Esophagus (tissue), 2 donors: ENCODE measurements at regions not wholly inside any gene's neighbourhood (a gene's known extent, or its start where the extent isn't known, plus 50 kb on each side); places are given as distances from the start of the nearest gene placed in this dataset.

Source experiments
- H3K27ac ChIP-seq, 2 donors: one replicate each; pipeline ENCODE4 v1.5.1; 2013; ENCODE audit warnings: low read depth in 2 of 2, mild to moderate bottlenecking in 2 of 2, inconsistent platforms in 1 of 2, low read length in 1 of 2, moderate library complexity in 1 of 2
- H3K27me3 ChIP-seq, 2 donors: one replicate each; pipeline ENCODE4 v1.6.1; 2013; ENCODE audit warnings: low read length in 2 of 2, control low read depth in 1 of 2, mild to moderate bottlenecking in 1 of 2; ENCODE audit not compliant: insufficient read depth in 2 of 2, control insufficient read depth in 1 of 2
- H3K36me3 ChIP-seq, 2 donors: one replicate each; pipeline ENCODE4 v1.6.1; 2013; ENCODE audit warnings: low read length in 1 of 2; ENCODE audit not compliant: control insufficient read depth in 2 of 2, insufficient read depth in 2 of 2
- H3K4me1 ChIP-seq, 2 donors: one replicate each; pipeline ENCODE4 v1.6.1; 2013; ENCODE audit warnings: low read length in 1 of 2; ENCODE audit not compliant: control insufficient read depth in 2 of 2, insufficient read depth in 2 of 2
- H3K4me3 ChIP-seq, 2 donors: one replicate each; pipeline ENCODE4 v1.5.1; 2013; ENCODE audit warnings: low read length in 2 of 2, mild to moderate bottlenecking in 2 of 2, low read depth in 1 of 2, moderate library complexity in 1 of 2
- H3K9me3 ChIP-seq, 2 donors: one replicate each; pipeline ENCODE4 v1.6.1; 2013; ENCODE audit warnings: mild to moderate bottlenecking in 2 of 2, low read depth in 1 of 2, low read length in 1 of 2, moderate library complexity in 1 of 2; ENCODE audit not compliant: control insufficient read depth in 2 of 2, insufficient read depth in 1 of 2
- WGBS, 2 donors: extraction: QIAGEN DNeasy Blood & Tissue Kit; methylation state at CpG; one replicate each; pipeline ENCODE4 v1.1.7; 2013; 5-methylcytosine and 5-hydroxymethylcytosine counted together
- donor health status: healthy with polysubstance abuse.
- donor health status: Bipolar disorder and iron deficiency.

GRCh38 chr13:40336228-40337221 is 329.9 kb downstream of the FOXO1 start:
- 71 to 83% methylated on average over 7 of the region's 7 CpGs for WGBS, 2 donors
- Histone ChIP-seq H3K36me3 (no peaks in the 10 kb centered on the region), H3K4me1 (peaks cover 0 to 4% of the 10 kb centered on the region in 2 donors), H3K4me3 (no peak overlapping the region), H3K9me3 (no peaks in the 10 kb centered on the region), H3K27me3 (no peaks in the 10 kb centered on the region), H3K27ac (no peak overlapping the region)

- WGBS, 2 donors: 91 to 92% methylated on average over 6 of the region's 6 CpGs
- Histone ChIP-seq H3K36me3 (no peaks in the 10 kb centered on the region), H3K4me1 (peaks cover 0 to 4% of the 10 kb centered on the region in 2 donors), H3K27me3 (no peaks in the 10 kb centered on the region), H3K27ac (no peak overlapping the region), H3K9me3 (no peaks in the 10 kb centered on the region), H3K4me3 (no peak overlapping the region)
These were observed 328.8 kb downstream of the FOXO1 start for GRCh38 chr13:40337651-40338050.

GRCh38 chr13:40338217-40338616 is 328.2 kb downstream of the FOXO1 start:
- no peaks in the 10 kb centered on the region for H3K9me3 ChIP-seq
- no peaks in the 10 kb centered on the region for H3K36me3 ChIP-seq
- no peaks in the 10 kb centered on the region for H3K27me3 ChIP-seq
- peaks cover 0 to 3% of the 10 kb centered on the region in 2 donors for H3K4me1 ChIP-seq
- H3K4me3 ChIP-seq: no peak overlapping the region
- 88 to 89% methylated on average over 5 of the region's 5 CpGs for WGBS, 2 donors
- H3K27ac ChIP-seq: no peak overlapping the region

- no peaks in the 10 kb centered on the region for H3K36me3 ChIP-seq
- WGBS, 2 donors: 70 to 84% methylated on average over 6 of the region's 6 CpGs
- no peaks in the 10 kb centered on the region for H3K27me3 ChIP-seq
These were observed 325.9 kb downstream of the FOXO1 start for GRCh38 chr13:40340368-40341095.

GRCh38 chr13:40341096-40341471 is 325.4 kb downstream of the FOXO1 start:
- Histone ChIP-seq H3K27me3 (no peaks in the 10 kb centered on the region), H3K27ac (no peak overlapping the region), H3K4me3 (no peak overlapping the region), H3K9me3 (no peaks in the 10 kb centered on the region), H3K36me3 (no peaks in the 10 kb centered on the region), H3K4me1 (no peaks in the 10 kb centered on the region)
- WGBS, 2 donors: 59 to 60% methylated on average over 1 of the region's 1 CpG

More at GRCh38 chr13:40340368-40341095, 325.9 kb downstream of the FOXO1 start:
- Histone ChIP-seq H3K4me3 (no peak overlapping the region), H3K9me3 (no peaks in the 10 kb centered on the region), H3K27ac (no peak overlapping the region), H3K4me1 (no peaks in the 10 kb centered on the region)

GRCh38 chr13:40341501-40341900 is 324.9 kb downstream of the FOXO1 start:
- H3K9me3 ChIP-seq: no peaks in the 10 kb centered on the region
- no peaks in the 10 kb centered on the region for H3K36me3 ChIP-seq
- WGBS, 2 donors: 95 to 96% methylated on average over 3 of the region's 3 CpGs
- H3K4me3 ChIP-seq: no peak overlapping the region
- no peaks in the 10 kb centered on the region for H3K4me1 ChIP-seq
- H3K27me3 ChIP-seq: no peaks in the 10 kb centered on the region
- H3K27ac ChIP-seq: no peak overlapping the region

GRCh38 chr13:40342461-40342860 is 324.0 kb downstream of the FOXO1 start:
- 73 to 77% methylated on average over 7 of the region's 7 CpGs for WGBS, 2 donors
- no peak overlapping the region for H3K27ac ChIP-seq

GRCh38 chr13:40342901-40343300 is 323.5 kb downstream of the FOXO1 start:
- H3K4me1 ChIP-seq: no peaks in the 10 kb centered on the region
- H3K27ac ChIP-seq: no peak overlapping the region
- WGBS, 2 donors: 82 to 85% methylated on average over 3 of the region's 3 CpGs
- H3K27me3 ChIP-seq: no peaks in the 10 kb centered on the region
- H3K36me3 ChIP-seq: no peaks in the 10 kb centered on the region
- no peaks in the 10 kb centered on the region for H3K9me3 ChIP-seq
- H3K4me3 ChIP-seq: no peak overlapping the region

More at GRCh38 chr13:40342461-40342860, 324.0 kb downstream of the FOXO1 start:
- H3K27me3 ChIP-seq: no peaks in the 10 kb centered on the region
- H3K9me3 ChIP-seq: no peaks in the 10 kb centered on the region
- H3K4me3 ChIP-seq: no peak overlapping the region
- H3K36me3 ChIP-seq: no peaks in the 10 kb centered on the region
- no peaks in the 10 kb centered on the region for H3K4me1 ChIP-seq

GRCh38 chr13:40343550-40344269 is 322.7 kb downstream of the FOXO1 start:
- Histone ChIP-seq H3K27me3 (no peaks in the 10 kb centered on the region), H3K27ac (no peak overlapping the region), H3K4me3 (no peak overlapping the region), H3K36me3 (no peaks in the 10 kb centered on the region), H3K4me1 (no peaks in the 10 kb centered on the region), H3K9me3 (no peaks in the 10 kb centered on the region)
- WGBS, 2 donors: 67 to 72% methylated on average over 3 of the region's 3 CpGs
